DOHH2 (cell line): ENCODE measurements at regions not wholly inside any gene's neighbourhood (a gene's known extent, or its start where the extent isn't known, plus 50 kb on each side); places are given as distances from the start of the nearest gene placed in this dataset.

Experiments used
- H3F3A ChIP-seq: fragments of 200-600 bp; sonication (generic), shearing (Covaris generic); 2 replicates; pipeline ENCODE4 v1.6.0; 2016; ENCODE audit warnings: antibody characterized with exemption, mild to moderate bottlenecking; ENCODE audit not compliant: control insufficient read depth, insufficient read depth
- H3K27ac ChIP-seq: fragments of 200-600 bp; sonication (generic); 2 replicates; pipeline ENCODE4 v1.5.1; 2014; ENCODE audit warnings: low read depth, mild to moderate bottlenecking, low read length, moderate library complexity
- H3K27me3 ChIP-seq: fragments of 200-600 bp; sonication (generic); 2 replicates; pipeline ENCODE4 v1.6.1; 2014; ENCODE audit warnings: mild to moderate bottlenecking, low read length, mixed read lengths; ENCODE audit not compliant: control insufficient read depth
- H3K36me3 ChIP-seq: fragments of 200-600 bp; sonication (generic); 2 replicates; pipeline ENCODE4 v1.6.1; 2014; ENCODE audit warnings: mild to moderate bottlenecking, low read length, moderate library complexity, mixed read lengths; ENCODE audit not compliant: control insufficient read depth
- H3K4me1 ChIP-seq: fragments of 200-600 bp; sonication (generic); 2 replicates; pipeline ENCODE4 v1.6.1; 2014; ENCODE audit warnings: mild to moderate bottlenecking, low read length, mixed read lengths; ENCODE audit not compliant: control insufficient read depth
- H3K4me2 ChIP-seq: fragments of 200-600 bp; sonication (generic); 2 replicates; pipeline ENCODE4 v1.6.0; 2014; ENCODE audit warnings: mild to moderate bottlenecking, low read length, moderate library complexity
- H3K4me3 ChIP-seq: fragments of 200-600 bp; sonication (generic); 2 replicates; pipeline ENCODE4 v1.5.1; 2014; ENCODE audit warnings: mild to moderate bottlenecking, low read length, mixed read lengths
- H3K79me2 ChIP-seq: fragments of 200-600 bp; sonication (generic); 2 replicates; pipeline ENCODE4 v1.6.1; 2014; ENCODE audit warnings: mild to moderate bottlenecking, low read length, mixed read lengths; ENCODE audit not compliant: control insufficient read depth
- H3K9me2 ChIP-seq: fragments of 200-600 bp; sonication (generic); replicated peaks from 2 replicates; pipeline ENCODE4 v1.6.1; 2014; ENCODE audit warnings: mild to moderate bottlenecking, low read length, mixed read lengths; ENCODE audit not compliant: control insufficient read depth
- H3K9me3 ChIP-seq: fragments of 200-600 bp; sonication (generic); 2 replicates; pipeline ENCODE4 v1.6.1; 2014; ENCODE audit warnings: antibody characterized with exemption, low read length, mixed read lengths; ENCODE audit not compliant: control insufficient read depth, insufficient read depth
- H4K20me1 ChIP-seq: fragments of 200-600 bp; sonication (generic); 2 replicates; pipeline ENCODE4 v1.6.0; 2014; ENCODE audit warnings: low read depth, mild to moderate bottlenecking, antibody characterized with exemption, low read length, moderate library complexity; ENCODE audit not compliant: control insufficient read depth, insufficient read depth
- CTCF ChIP-seq: fragments of 200-600 bp; sonication (generic); IDR thresholded peaks from one replicate; pipeline ENCODE4 v1.5.1; 2014; ENCODE audit warnings: antibody characterized with exemption, mild to moderate bottlenecking, low read depth, low read length; ENCODE audit not compliant: poor library complexity, severe bottlenecking
- EZH2phosphoT487 ChIP-seq: fragments of 200-600 bp; sonication (generic); IDR thresholded peaks from 2 replicates; pipeline ENCODE4 v1.6.1; 2017; ENCODE audit warnings: borderline replicate concordance, mild to moderate bottlenecking, antibody characterized with exemption, low read length, moderate library complexity, mixed read lengths

- TF ChIP-seq EZH2phosphoT487 (no peak), CTCF (no peak)
- no peaks in the 10 kb centered on the region for H4K20me1 ChIP-seq
Measured at GRCh38 chr2:120908314-120908975, 172.8 kb downstream of the GLI2 start.

GRCh38 chr2:120909102-120909501 lies 173.4 kb downstream of the GLI2 start:
- Histone ChIP-seq H3K9me3 (no peaks in the 10 kb centered on the region), H3K9me2 (no peaks in the 10 kb centered on the region), H3K4me2 (no peak overlapping the region), H4K20me1 (no peaks in the 10 kb centered on the region), H3K27ac (no peak overlapping the region), H3K27me3 (no peaks in the 10 kb centered on the region), H3K4me3 (no peak overlapping the region), H3F3A (no peaks in the 10 kb centered on the region), H3K36me3 (no peaks in the 10 kb centered on the region), H3K4me1 (no peaks in the 10 kb centered on the region), H3K79me2 (no peaks in the 10 kb centered on the region)
- TF ChIP-seq CTCF (no peak), EZH2phosphoT487 (no peak)

More at GRCh38 chr2:120908314-120908975, 172.8 kb downstream of the GLI2 start:
- Histone ChIP-seq H3K79me2 (no peaks in the 10 kb centered on the region), H3K4me1 (no peaks in the 10 kb centered on the region), H3K9me3 (no peaks in the 10 kb centered on the region), H3K4me3 (no peak overlapping the region), H3K9me2 (no peaks in the 10 kb centered on the region), H3K4me2 (no peak overlapping the region), H3K36me3 (no peaks in the 10 kb centered on the region), H3F3A (no peaks in the 10 kb centered on the region), H3K27me3 (no peaks in the 10 kb centered on the region), H3K27ac (no peak overlapping the region)

GRCh38 chr2:120910164-120910563 lies 174.5 kb downstream of the GLI2 start:
- Histone ChIP-seq H3K36me3 (no peaks in the 10 kb centered on the region), H3K9me3 (no peaks in the 10 kb centered on the region), H3K4me1 (no peaks in the 10 kb centered on the region), H3K27me3 (no peaks in the 10 kb centered on the region), H3K9me2 (no peaks in the 10 kb centered on the region), H3K4me2 (no peak overlapping the region), H3K27ac (no peak overlapping the region), H3F3A (no peaks in the 10 kb centered on the region), H4K20me1 (no peaks in the 10 kb centered on the region), H3K4me3 (no peak overlapping the region), H3K79me2 (no peaks in the 10 kb centered on the region)
- TF ChIP-seq CTCF (no peak), EZH2phosphoT487 (no peak)
